Posterior cingulate gyrus (tissue), 11 donors: ENCODE measurements at regions not wholly inside any gene's neighbourhood (a gene's known extent, or its start where the extent isn't known, plus 50 kb on each side); places are given as distances from the start of the nearest gene placed in this dataset.

Experiments
- DNase-seq, 10 donors: peaks; one replicate each; pipeline versions ENCODE4 v3.0.0 to v3.0.0-alpha.2; 2020 to 2021; ENCODE audit warnings: mixed read lengths in 3 of 10
- intact Hi-C: fragments of 100-400 bp; cut with DNase I; formaldehyde crosslinking; loops from one replicate; pipeline ENCODE4 v1.15.1; 2023

DNA sequence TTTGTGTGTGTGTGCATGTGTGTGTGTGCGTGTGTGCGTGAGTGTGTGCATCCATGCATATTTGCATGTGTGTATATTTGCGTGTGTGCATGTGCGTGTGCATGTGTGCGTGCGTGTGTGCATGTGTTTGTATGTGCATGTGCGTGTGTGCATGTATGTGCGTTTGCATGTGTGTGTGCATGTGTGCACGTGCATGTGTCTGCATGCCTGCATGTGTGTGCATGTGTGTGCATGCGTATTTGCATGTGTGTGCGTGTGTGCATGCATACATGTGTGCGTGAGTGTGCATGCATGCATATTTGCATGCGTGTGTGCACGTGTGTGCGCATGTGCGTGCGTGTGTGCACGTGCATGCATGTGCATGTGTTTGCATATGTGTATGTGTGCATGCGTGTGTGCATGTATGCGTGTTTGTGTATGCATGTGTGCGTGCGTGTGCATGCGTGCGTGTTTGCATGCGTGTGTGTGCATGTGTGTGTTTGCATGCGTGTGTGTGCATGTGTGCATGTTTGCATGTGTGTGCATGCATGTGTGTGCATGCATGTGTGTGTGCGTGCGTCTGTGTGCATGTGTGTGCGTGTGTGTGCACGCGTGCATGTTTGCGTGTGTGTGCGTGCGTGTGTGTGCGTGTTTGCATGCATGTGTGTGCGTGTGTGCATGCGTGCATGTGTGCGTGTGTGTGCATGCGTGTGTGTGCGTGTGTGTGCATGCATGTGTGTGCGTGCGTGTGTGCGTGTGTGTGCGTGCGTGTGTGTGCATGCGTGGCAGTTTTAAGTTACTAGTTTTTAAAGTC is 57.7 kb upstream of the SMOC2 start:
- peak in 1 of 10 donors; percentile 5 for DNase-seq

DNA sequence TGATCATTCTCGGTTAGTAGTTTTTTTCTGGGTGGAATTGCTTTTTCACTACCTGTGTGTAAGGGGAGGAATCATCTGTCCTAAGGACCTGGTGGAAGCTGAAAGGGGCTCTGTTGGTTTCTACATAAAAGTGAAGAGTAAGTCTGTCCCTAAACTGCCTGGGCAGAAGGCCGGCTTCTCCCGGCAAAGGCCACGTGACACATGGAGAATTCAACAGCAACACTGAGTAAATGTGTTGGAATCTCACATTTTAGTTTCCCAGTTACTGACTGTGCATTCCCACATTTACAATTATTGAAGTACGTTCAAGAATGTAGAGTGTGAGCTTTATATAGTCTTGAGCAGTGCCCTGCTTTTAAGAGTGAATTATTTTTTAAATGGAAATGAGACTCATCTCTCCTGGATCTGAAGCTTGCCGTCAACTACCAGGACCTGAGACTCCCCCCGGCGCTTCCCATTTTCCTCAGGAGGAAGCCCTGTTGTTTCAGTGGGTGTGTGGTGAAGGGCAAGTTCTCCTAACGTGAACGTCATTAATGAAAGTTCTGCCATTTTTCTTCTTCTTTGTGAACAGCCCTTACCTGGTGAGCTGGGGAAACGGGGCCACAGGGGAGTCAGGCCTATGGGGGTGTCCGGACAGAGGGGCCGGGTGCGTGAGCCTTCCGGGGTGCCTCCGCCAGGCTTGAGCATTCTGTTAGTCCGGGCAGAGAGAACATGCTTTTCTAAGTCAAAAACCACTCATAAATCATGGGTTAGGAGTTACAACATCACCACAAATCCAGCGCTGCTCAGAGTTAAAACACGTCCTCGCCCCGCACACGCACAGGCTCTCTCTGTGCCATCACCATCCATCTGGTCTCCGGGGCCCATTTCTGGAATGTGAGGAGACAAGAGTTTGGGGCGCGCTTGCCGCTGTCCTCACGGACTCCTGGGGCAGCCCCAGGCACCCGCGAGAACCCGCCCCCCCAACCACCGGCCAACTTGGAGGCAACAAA is 56.6 kb upstream of the SMOC2 start:
- intact Hi-C loops, result no loop called here

More for the DNA sequence above, 57.7 kb upstream of the SMOC2 start:
- intact Hi-C loops, result no loop called here

DNA sequence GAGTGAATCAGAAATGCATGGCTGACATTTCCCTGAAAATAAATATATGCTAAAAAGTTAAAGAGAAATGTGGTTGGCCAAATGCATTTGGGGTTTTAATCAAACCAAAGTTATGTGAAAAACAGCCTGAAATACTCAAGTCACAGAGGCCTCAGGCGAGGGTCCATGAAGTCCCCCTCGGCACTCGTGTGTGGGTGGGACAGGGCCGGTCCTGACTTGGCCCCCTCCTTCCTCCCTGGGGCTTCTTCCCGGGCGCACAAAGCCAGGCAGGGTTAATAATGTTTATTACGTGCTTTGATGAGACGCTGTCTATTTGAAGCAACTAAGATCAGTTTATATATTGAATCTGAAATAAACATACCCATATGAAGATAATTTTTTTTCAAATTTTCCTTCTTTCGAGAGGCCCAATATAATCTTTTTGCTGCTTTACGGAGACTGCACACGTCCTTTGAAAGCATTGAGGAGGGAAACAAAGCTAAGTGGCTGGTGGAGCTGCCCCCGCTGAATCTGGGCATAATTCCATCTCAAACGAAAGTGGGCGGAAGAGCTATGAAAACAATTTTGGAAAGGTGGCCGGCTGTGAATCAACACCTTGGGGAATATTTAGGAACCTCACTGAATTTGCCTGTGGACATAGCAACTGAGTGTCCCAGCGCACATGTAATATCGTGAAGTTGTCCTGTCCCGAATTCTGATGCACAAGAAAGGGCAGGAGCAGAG is 55.8 kb upstream of the SMOC2 start:
- intact Hi-C loops, result no loop called here
- DNase-seq, result peak in 4 of 10 donors; percentile 11 to 79 (median 50)

More for the DNA sequence above, 56.6 kb upstream of the SMOC2 start:
- DNase-seq, result peak in 5 of 10 donors; percentile 19 to 90 (median 64)

DNA sequence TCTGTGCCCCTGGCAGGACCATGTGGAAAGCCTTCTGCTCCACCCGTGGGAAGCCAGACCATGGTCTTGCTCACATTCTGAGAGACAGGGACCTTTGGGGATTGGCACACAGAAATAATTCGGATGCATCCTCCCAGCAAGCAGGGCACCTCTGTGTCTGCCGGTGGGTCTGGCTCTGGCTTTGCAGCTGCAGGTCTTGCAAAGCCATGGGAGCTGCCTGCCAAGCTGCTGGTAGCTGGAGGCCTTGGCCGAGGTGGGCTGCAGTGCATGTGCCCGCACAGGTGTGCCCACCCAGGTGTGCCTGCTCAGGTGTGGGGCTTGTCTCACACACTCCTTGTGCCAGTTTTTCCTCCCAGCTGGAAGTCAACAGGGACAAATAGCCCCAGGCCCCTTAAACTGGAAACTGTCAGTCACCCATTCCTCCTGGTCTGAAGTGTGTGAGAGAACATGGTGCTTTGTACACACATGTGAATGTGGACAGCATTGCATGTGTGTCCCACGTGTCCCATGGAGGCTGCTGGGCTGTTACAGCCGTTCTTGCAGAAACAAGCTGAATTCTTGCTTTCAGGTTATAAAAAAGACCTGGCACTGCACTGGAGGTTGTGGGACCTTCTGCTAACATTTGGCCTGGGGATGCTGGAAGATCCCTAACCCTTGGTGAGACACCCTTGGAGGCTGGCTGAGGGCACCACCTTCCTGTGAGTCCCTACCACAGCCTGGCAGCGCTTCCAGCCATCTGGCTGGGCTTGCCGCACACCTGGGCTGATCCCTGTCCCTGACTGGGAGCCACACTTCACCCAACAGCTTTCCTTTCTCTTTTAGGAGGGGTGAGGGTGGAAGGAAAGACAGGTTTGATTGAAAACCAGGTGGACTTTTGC is 54.9 kb upstream of the SMOC2 start:
- intact Hi-C loops, result no loop called here
- peak in 2 of 10 donors; percentile 65 to 72 for DNase-seq

DNA sequence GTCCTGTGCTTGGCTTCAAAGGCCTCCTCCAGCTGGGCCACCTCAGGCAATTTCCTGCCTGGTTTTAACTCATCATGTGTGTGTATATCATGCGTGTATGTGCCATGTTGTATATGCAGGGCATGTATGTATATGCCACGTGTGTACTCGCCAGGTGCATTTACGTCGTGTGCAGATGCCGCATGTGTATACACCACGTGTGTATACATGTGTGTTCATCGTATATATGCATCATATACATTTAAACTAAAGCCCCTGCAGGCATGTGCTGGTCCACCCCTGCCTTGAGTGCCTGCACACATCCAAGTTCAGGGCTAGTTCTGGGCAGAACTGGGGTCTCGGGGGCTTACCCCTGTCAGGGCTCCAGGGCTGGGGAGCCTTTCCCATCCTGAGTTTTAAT is 54.0 kb upstream of the SMOC2 start:
- intact Hi-C loops, result no loop called here
- DNase-seq, result peak in 2 of 10 donors; percentile 34 to 47

DNA sequence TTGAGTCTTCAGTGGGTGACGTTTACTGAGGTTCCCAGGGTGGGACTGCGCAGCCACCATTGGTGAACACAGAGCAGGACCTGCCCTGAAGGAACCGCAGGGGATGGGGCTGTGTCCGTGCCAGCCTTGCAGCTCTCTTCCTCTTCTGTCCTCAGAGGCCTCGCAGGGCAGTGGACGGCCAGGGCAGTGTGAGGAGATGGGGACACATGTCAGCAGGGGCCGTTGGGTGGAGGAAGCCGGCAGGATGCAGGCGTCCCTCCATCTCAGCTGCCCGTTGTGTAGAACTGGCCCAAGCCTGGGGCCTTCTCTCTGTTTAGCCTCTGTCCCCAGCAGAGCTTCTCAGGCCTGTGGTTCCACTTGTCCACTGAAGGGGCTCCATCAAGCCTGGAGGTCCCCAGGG is 53.6 kb upstream of the SMOC2 start:
- intact Hi-C loops, result no loop called here
- DNase-seq, result peak in 2 of 10 donors; percentile 67 to 73

DNA sequence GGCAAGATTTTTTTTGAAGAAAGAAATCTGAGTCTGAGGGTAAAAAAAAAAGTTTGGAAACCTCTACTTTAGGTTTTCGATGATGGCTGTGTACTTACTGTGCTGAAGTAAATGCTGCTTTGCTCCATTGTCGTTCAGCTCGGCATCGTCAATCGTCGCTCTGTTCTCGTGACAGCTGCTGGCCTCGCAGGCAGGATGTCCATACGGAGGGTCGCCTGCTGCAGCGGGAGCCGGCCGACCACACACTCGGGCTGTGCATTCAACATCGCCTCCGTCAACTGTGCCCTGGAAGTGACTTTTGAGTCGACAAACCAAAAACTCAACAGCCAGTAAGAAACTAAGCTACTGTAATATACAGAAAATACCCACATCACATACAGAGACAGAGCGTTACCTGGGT is 53.1 kb upstream of the SMOC2 start:
- DNase-seq, result peak in 3 of 10 donors; percentile 71 to 77 (median 72)
- intact Hi-C loops, result no loop called here

DNA sequence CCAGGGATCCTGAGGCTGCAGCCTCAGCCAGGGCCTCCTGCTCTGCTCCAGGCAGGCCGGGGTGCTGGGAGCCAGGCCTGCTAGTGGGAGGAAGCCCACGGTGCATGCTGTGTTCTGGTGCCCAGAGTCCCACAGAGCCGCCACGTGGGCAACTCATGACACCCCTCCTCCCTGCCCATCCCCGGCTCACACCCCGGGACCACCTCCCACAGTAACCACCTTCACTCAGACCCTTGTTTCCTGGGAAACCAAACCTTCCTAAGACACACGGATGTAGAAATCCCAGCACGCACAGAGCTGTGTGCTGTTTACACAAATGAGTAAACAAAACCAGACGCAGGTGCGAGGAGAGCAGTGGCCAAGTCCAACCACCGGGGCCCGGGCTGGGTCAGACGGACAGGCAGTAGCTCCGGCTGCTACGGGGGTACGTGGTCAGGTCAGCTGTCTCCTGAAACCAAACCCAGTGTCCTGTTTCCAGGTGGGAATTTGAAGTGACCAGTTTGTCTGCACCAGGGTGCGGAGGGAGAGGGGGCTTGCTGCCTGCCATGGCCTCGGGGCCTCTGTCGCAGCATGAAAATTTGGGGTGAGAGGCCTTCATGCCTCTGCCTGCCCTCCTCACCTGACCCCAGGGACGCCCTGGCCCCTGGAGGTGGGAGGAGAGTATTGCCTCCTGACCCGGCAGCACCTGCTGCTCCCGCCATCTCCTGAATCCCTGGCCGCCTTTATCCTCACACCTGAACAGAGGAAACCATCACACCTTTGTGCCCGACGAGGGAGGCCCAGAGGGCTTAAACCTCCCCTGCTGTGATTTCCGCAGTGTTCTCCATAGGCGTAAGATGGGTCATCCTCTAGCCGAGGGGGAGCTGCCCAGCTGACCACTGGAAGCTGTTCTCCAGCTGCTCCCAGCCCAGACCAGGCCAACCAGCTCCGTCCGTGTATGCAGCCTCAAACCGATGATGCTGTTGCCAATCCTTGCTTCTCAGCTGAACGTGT is 52.0 kb upstream of the SMOC2 start:
- intact Hi-C loops, result no loop called here
- peak in 3 of 10 donors; percentile 59 to 82 (median 78) for DNase-seq

DNA sequence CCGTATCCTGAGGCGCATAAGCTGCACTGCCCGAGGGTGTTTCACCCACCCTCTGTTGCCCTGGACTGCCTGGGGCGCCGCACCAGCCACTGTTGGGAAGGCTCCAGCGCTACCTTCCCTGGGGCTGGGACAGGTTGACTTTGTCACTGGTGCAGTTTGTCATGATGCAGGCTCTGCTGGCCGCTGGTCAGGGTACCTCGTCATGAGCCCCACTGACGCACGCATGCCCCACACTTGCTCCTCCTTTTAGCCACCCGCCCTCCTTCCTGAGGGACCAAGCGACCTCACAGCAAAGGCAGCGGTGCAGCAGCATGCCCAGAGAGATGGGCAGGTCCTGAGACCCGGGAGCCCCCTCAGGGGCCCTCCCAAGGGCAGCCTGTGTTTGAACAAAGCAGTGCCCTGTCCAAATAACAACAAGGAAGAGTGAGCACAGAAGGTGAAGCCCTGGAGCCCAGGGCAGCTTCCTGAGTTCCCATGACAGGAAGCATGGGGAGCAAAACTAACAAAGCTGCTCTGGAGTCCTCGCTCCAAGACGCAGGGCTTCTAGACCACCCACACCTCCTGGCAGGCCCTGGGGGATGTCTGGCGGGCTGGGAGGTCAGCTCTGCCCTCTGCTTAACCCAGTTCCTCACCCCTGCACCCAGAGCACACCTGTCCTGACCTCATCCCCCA is 50.1 kb upstream of the SMOC2 start:
- DNase-seq, result peak in 3 of 10 donors; percentile 31 to 74 (median 65)
- intact Hi-C loops, result no loop called here
